Heart left ventricle (tissue), 13 donors: ENCODE measurements at regions not wholly inside any gene's neighbourhood (a gene's known extent, or its start where the extent isn't known, plus 50 kb on each side); places are given as distances from the start of the nearest gene placed in this dataset.

ENCODE experiments used
- CTCF ChIP-seq, 12 donors: fragments of 200-600 bp; sonication (generic) in 4 of 12; IDR thresholded peaks; one replicate each; pipeline versions ENCODE4 v1.5.0 to v1.8.0; 2018 to 2022; ENCODE audit warnings: antibody characterized with exemption in 12 of 12, mild to moderate bottlenecking in 5 of 12
- POLR2A ChIP-seq, 2 donors: fragments of 450-650 bp; IDR thresholded peaks; one replicate each; pipeline ENCODE4 v1.6.1; 2017; ENCODE audit warnings: antibody characterized with exemption in 2 of 2, mild to moderate bottlenecking in 2 of 2, moderate library complexity in 2 of 2
- donor health status: ischemic (EF 13 %, LVEDD 7.1; RV severe dilation, severe dysfunction).
- donor health status: DM: no; HTN: yes; CAD: no.
- donor health status: DM: no; HTN: no; CAD: no.
- donor health status: ischemic (EF 25% LVEDD 6.9; RV normal size, moderate dysfunction).
- donor health status: ischemic (EF 25% LVEDD 5.7; RV mildly dilated, moderate dysfunction).
- donor health status: ischemic (EF 35%, LVEDD 5.7; RV mildly dilated, moderate dysfunction).
- donor health status: nonischemic (EF 11% LVEDD 7.7; RV severe dilation, severe dysfunction).
- donor health status: DM: yes; HTN: yes; CAD: no.
- donor health status: PGD.
- donor health status: ischemic (EF 29% LVEDD 5.4; RV normal size, mild dysfunction).
- donor health status: nonischemic (EF 23%, LVEDD 6.1; RV moderate dilation, normal function).

GRCh38 chr9:84447305-84447704, 106.7 kb upstream of the SLC28A3 start:
- TF ChIP-seq CTCF (IDR thresholded peaks at IDR 0.05) (no peak), POLR2A (IDR thresholded peaks at IDR 0.05) (no peak)
